Uterus (tissue), 3 donors: ENCODE measurements at regions not wholly inside any gene's neighbourhood (a gene's known extent, or its start where the extent isn't known, plus 50 kb on each side); places are given as distances from the start of the nearest gene placed in this dataset.
A peak's percentile ranks its signal among the peaks of the same experiment; 100 is the strongest.

Experiments used
- DNase-seq, 2 donors: peaks; one replicate each; pipeline ENCODE4 v3.0.0-alpha.2; 2019 to 2020
- H3K27ac ChIP-seq, 2 donors: fragments of 200-600 bp; sonication (generic); 1 replicate in 1 of 2; 2 replicates in 1 of 2; pipeline ENCODE4 v1.5.1; 2016 to 2018
- H3K27me3 ChIP-seq, 2 donors: fragments of 200-600 bp; sonication (generic); one replicate each; pipeline ENCODE4 v1.5.1; 2018 to 2019; ENCODE audit warnings: control low read depth in 1 of 2
- H3K36me3 ChIP-seq, 2 donors: fragments of 200-600 bp; sonication (generic); one replicate each; pipeline ENCODE4 v1.5.1; 2019; ENCODE audit warnings: control low read depth in 1 of 2
- H3K4me1 ChIP-seq, 2 donors: fragments of 200-600 bp; sonication (generic); one replicate each; pipeline ENCODE4 v1.5.1; 2018 to 2019; ENCODE audit warnings: control low read depth in 1 of 2
- H3K4me3 ChIP-seq, 2 donors: fragments of 200-600 bp; sonication (generic); 1 replicate in 1 of 2; 2 replicates in 1 of 2; pipeline ENCODE4 v1.5.1; 2018 to 2019; ENCODE audit warnings: mild to moderate bottlenecking in 1 of 2
- H3K9me3 ChIP-seq, 2 donors: fragments of 200-600 bp; sonication (generic); one replicate each; pipeline ENCODE4 v1.5.1; 2019; ENCODE audit warnings: control low read depth in 1 of 2
- POLR2A ChIP-seq, 2 donors: fragments of 450-650 bp; IDR thresholded peaks; one replicate each; pipeline ENCODE4 v1.6.1; 2016; ENCODE audit warnings: antibody characterized with exemption in 2 of 2, mild to moderate bottlenecking in 1 of 2, moderate library complexity in 1 of 2
- intact Hi-C: fragments of 100-400 bp; cut with DNase I; formaldehyde crosslinking; loops from one replicate; pipeline ENCODE4 v1.15.1; 2023; ENCODE audit warnings: low total_unique reads
- TF ChIP-seq, protein P1 (sequence below), 4 experiments: fragments of 200-600 bp in 2 of 4; fragments of 450-650 bp in 2 of 4; sonication (generic) in 2 of 4; IDR thresholded peaks; one replicate each; pipeline ENCODE4 v1.5.1; 2016 to 2019; ENCODE audit warnings: antibody characterized with exemption in 4 of 4, mild to moderate bottlenecking in 2 of 4, moderate library complexity in 1 of 4
- donor health status: DM: yes; HTN: yes; CAD: no.

- no peak for DNase-seq
- Histone ChIP-seq H3K4me3 (no peak overlapping the region), H3K36me3 (no peaks in the 10 kb centered on the region), H3K27ac (peak overlapping the region; percentile 15 to 59), H3K4me1 (peaks cover 4 to 11% of the 10 kb centered on the region in 2 donors), H3K9me3 (no peaks in the 10 kb centered on the region), H3K27me3 (no peaks in the 10 kb centered on the region)
- intact Hi-C loops: loop anchor here (5.0 kb wide), 1 partner anchor 379 kb away; no protein-coding TSS in a partner anchor
- TF ChIP-seq POLR2A (IDR thresholded peaks at IDR 0.05): no peak
- TF ChIP-seq, protein P1, sequence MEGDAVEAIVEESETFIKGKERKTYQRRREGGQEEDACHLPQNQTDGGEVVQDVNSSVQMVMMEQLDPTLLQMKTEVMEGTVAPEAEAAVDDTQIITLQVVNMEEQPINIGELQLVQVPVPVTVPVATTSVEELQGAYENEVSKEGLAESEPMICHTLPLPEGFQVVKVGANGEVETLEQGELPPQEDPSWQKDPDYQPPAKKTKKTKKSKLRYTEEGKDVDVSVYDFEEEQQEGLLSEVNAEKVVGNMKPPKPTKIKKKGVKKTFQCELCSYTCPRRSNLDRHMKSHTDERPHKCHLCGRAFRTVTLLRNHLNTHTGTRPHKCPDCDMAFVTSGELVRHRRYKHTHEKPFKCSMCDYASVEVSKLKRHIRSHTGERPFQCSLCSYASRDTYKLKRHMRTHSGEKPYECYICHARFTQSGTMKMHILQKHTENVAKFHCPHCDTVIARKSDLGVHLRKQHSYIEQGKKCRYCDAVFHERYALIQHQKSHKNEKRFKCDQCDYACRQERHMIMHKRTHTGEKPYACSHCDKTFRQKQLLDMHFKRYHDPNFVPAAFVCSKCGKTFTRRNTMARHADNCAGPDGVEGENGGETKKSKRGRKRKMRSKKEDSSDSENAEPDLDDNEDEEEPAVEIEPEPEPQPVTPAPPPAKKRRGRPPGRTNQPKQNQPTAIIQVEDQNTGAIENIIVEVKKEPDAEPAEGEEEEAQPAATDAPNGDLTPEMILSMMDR (IDR thresholded peaks at IDR 0.05): no peak
Measured at GRCh38 chr13:26983543-26984320, 187.9 kb downstream of the USP12 start.

- DNase-seq: no peak
- no peak overlapping the region for H3K27ac ChIP-seq
- no peaks in the 10 kb centered on the region for H3K9me3 ChIP-seq
- intact Hi-C loops: loop anchor here (5.0 kb wide), 1 partner anchor 382 kb away; no protein-coding TSS in a partner anchor
- peaks cover 4 to 11% of the 10 kb centered on the region in 2 donors for H3K4me1 ChIP-seq
- H3K36me3 ChIP-seq: no peaks in the 10 kb centered on the region
- no peak overlapping the region for H3K4me3 ChIP-seq
- no peak for TF ChIP-seq POLR2A (IDR thresholded peaks at IDR 0.05)
- TF ChIP-seq, protein P1 (IDR thresholded peaks at IDR 0.05): no peak
- H3K27me3 ChIP-seq: no peaks in the 10 kb centered on the region
Measured at GRCh38 chr13:26980099-26981031, 191.2 kb downstream of the USP12 start.

DNA sequence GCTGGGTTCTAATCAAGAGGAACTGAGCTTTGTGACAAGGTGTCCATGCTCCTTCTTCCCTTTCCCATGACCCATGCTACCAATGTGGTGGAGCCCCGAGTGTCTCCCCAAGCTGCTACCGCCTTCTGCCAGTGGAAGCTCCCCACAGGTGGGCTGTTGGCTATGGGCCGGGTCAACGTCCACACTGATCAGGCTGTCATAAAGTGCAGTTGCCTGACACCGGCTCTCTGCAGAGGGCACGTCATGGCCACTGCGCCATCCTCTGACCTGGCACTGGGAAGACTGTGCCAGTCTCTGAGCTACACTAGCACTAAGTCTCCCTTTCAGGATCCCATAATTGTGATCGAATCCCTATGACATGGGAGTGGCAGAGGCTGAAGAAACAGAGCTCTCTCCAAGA lies 192.3 kb downstream of the USP12 start:
- H3K27me3 ChIP-seq: no peaks in the 10 kb centered on the region
- DNase-seq: no peak
- H3K36me3 ChIP-seq: no peaks in the 10 kb centered on the region
- intact Hi-C loops: no loop called here
- TF ChIP-seq, protein P1 (IDR thresholded peaks at IDR 0.05): no peak
- no peak for TF ChIP-seq POLR2A (IDR thresholded peaks at IDR 0.05)
- peaks cover 4 to 11% of the 10 kb centered on the region in 2 donors for H3K4me1 ChIP-seq
- H3K4me3 ChIP-seq: no peak overlapping the region
- no peak overlapping the region for H3K27ac ChIP-seq
- no peaks in the 10 kb centered on the region for H3K9me3 ChIP-seq

GRCh38 chr13:26978081-26978860 lies 193.3 kb downstream of the USP12 start:
- TF ChIP-seq, protein P1 (IDR thresholded peaks at IDR 0.05): no peak
- no peak for TF ChIP-seq POLR2A (IDR thresholded peaks at IDR 0.05)
- DNase-seq: no peak
- Histone ChIP-seq H3K27ac (no peak overlapping the region), H3K9me3 (no peaks in the 10 kb centered on the region), H3K27me3 (no peaks in the 10 kb centered on the region), H3K36me3 (no peaks in the 10 kb centered on the region), H3K4me1 (peaks cover under 1 to 3% of the 10 kb centered on the region in 2 donors), H3K4me3 (no peak overlapping the region)
- intact Hi-C loops: no loop called here
